NCI-H2107 (cell line): ENCODE measurements at regions not wholly inside any gene's neighbourhood (a gene's known extent, or its start where the extent isn't known, plus 50 kb on each side); places are given as distances from the start of the nearest gene placed in this dataset.

ENCODE experiments used
- DNase-seq: peaks from one replicate; lab custom pipeline; 2025; lab: John Stamatoyannopoulos, UW

DNA sequence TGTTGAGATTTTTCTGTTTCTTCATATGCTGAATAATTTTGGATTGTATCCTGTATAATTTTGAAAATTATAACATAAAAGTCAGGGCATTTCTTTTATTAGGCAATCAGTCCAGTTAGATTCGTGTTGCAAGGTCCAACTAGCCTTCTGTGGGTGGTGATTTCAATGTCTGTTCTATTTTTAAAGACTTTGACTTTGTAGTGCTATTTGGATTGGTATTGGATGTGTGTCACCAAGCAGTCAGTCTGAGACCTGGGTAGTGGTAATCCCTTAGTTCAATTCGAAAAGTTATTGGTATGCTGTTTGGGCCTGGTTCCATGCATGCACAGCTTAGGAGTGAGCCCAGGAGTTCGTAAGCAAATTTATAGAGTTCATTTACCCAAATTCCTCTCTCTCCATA, 82.2 kb downstream of the EPDR1 start:
- no peak for DNase-seq

DNA sequence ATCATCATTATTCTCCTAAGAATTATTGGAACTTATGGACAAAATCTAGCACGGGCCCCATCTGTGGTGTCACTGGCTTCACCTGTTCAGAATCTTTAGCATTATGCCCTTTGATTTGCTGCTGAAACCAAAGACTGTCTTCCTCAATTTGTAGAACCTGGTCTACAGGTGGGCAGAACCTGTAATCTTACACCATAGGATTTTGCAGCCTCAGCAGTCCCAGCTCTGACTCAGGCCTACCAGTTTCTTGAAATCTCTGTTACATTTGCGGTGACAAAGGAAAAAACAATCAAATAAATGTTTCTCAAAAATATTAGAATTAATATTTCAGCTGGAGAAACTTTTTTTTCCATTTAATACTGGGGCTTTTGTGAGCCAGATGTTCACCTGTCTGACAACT, 86.1 kb downstream of the EPDR1 start:
- DNase-seq, result no peak

DNA sequence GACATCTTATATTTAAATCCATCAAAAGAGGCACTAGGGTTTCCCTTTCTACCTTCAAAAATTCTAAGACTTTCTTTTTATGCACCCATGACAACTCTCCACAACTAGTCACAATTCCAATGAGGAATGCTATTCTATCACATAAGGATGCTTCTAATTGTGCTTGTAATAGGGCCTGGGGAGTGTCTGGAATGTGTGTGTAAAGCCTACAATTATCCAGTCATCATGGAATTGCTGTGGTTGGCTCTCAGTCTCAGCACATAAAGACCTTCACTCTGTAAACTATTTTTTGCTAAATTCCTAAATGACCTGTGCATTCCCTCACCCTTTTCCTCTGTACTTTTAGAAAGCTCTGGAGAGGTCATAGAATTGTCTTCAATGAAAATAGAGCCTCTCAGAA, 86.7 kb downstream of the EPDR1 start:
- DNase-seq, result no peak

DNA sequence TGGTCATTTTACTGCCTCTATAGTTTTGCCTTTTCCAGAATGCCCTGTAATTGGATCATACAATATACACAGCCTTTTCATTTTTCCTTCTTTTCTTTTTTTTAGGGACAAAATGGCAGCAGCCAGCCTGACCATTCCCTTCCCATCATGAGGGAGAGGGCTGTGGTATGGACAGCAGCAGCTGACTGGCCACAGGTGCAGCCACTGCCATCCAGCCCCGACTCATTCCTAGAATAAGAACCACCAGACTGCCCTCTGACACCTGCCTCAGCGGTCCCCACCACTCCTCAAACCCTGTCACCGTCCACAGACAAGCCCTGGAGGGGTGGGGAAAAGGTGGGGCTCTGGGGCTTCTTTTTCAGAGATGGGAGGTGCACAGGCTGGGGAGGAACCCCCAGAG, 92.8 kb downstream of the EPDR1 start:
- no peak for DNase-seq

DNA sequence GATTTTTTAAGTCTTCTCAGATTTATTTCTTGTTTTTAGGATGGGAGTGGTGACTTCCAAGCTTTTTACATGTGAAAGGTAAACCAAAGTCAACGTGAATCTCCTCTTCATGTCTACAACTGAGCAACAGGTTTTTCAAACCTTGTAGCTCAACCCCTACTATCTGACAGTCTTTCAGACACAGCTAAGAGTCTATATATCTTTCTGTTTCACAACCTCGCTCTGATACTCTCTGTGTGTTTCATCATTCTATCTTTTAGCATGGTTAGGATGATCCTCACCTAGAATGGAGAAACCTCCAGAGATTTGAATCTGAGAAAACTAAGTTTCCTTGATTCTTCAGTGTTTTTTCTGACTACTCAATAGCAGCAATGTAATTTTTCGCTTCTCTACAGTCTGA, 96.1 kb downstream of the EPDR1 start:
- DNase-seq, result no peak

DNA sequence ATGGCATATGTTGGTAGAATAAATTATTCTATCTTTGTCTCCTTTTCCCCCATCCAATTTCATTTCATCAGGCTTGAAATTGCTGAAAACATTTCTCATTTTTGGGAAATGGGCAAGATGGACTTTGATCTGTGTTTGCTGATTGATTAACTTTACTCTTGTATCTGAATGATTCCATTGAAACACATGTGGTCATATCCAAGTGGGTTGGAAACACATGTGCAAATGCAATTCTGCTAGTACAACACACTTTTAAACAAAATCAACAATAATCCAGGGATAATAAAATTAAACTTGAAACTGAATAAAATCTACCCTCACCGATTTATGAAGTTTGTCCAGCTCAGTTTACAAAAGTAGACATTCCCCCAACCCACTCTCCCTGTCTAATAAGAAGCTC, 96.9 kb downstream of the EPDR1 start:
- no peak for DNase-seq

DNA sequence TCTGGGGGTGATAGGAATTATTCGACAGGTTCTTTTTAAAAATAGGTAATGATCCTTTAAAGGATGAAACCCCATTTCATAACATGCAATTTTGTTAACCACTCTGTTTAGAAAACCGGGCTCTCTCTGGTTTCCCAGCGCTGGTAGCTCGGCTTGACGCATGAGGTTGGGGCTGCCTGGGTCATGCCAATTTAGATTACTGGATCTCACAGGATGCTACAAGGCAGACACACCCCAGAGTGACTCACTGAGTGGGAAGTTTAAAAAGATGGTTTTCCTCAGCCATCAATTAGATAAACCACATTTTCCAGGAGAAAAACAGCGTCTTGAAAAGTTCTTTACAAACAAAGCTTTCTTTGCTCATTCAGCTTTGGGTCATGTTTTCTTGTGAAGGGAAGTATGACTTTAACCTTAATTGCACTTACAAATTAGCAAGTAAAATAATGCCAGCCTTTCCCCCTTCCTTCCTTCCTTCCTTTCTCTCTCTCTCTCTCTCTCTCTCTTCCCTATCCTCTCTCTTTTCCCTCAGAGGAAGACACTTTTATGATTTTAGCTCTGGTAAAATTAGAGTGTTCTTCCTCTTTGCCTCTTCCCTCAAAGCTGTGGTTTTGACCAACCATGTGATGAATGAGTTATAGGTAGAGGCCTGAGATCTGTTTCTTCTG, 99.8 kb downstream of the EPDR1 start:
- DNase-seq, result no peak

DNA sequence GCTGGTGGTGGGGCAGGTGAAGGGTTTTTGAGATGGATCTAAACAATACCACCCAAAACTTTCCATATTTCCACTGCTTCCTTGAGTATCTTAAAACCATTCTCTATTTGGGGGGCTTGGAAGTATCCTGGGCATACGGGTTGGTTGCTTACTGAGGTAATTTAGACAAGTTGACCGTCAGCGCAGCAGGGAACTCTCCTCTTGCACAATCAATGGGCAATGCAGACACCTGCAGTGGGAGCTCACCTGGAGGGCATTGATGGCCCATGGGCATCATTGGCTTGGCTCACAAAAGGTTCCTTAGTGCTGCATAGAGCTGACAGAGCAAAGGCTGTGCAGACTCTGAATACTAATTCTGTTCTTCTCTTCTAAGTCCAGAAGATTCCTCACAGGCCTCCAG, 101.5 kb downstream of the EPDR1 start:
- DNase-seq, result no peak

DNA sequence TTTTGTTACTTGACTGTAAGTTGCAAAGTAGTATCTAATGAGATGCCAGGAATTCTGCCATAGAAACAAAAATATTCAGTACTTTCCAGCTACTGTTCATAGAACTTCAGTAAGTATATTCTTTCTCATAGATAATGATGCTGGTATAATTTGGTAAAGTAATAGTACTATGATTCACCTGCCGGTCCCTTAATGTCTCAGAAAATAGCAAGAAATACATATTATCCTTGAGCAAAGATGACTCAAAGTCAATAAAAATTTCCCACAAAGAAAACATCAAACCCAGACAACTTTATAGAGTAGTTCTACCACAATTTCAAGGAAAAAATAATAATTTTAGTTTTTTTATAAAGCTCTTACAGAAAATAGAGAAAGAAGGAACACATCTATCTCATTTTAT, 105.4 kb downstream of the EPDR1 start:
- no peak for DNase-seq

DNA sequence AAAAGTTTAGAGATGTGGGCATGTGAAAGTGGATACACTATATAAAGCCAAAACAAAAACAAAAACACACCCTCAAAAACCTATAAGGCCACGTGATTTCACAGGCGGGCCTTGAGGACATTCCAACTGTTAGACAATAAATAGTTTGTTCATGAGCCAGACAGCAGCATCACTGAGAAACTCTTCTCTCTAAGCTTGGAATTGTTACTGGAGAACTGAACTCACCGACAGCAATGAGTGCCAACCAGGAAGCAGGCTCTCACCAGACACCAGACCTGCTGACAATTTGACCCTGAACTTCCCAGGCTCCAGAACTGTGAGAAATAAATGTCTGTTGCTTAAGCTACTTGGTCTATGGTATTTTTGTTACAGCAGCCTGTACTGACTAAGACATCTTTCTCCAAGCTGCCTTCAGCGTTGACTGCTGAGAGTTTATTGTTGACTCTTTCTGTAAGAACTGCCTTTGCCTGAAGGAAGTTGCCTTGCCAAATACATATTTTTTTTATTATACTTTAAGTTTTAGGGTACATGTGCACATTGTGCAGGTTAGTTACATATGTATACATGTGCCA, 107.5 kb downstream of the EPDR1 start:
- no peak for DNase-seq

DNA sequence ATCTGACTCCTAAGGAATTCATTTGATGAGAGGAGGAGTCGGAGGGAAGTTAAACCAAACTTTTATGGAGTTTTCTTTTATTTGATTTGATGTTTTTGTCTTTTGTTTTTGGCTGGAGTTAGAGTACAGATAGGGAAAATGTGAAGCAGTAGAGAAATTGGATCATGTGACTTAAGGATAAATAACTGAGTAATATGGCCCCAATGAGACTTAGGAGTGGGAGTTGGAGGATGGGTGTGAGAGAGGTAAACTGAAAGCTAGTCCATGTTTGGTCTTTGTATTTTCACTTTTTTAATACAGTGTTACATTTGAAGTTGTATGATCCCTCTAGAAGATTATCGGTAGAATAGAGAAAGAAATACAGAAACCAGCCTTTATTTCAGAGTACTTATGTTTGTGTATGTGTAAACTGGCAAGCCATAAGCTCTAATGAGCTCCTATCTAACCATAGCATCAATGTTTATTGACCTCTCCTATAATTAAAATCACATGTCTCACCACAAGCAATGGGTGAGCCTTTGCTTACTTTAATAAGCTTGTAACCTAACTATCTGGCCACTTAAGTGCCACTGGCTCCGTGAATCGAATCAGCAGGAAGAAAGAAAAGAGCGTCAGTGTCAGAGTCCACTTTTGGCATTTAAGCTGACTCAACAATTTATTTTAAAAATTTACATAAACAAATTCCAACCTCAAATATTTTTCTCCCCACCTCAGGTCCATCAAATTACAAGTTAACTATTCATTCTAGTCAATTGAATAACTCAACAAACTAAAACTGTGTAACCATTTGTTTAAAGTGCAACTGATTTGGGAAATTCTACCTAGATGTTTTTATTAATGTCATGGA, 113.8 kb downstream of the EPDR1 start:
- no peak for DNase-seq

DNA sequence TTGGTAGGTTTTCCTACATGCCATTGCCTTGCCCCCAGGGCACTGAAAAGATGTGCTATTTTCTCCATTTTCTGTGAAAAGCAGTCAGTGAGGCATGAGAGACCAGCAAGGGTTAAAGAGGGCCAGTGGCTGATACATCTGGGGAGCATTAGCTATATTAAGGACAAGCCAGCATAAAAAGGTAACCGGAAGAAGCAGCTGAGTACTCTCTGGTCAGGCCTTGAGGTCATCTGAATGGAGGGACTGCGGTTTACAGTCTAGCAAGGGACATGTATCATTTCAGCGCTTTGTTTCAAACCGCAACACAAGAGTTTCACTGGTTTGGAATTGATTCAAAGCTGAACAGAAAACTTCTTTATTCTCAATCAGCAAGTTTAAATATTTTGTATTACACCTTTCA, 120.4 kb downstream of the EPDR1 start:
- no peak for DNase-seq

DNA sequence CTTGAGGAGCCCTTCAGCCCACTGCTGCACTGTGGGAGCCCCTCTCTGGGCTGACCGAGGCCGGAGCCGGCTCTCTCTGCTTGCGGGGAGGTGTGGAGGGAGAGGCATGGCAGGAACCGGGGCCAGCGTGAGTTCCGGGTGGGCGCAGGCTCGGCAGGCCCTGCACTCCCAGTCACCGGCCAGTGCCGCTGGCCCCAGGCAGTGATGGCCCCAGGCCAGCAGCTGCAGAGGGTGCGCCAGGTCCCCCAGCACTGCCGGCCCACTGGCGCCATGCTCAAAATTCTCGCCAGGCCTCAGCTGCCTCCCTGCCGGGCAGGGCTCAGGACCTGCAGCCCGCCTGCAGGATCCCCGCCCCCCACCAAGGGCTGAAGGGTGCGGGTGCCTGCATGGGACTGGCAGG, 128.4 kb upstream of the STARD3NL start:
- no peak for DNase-seq

DNA sequence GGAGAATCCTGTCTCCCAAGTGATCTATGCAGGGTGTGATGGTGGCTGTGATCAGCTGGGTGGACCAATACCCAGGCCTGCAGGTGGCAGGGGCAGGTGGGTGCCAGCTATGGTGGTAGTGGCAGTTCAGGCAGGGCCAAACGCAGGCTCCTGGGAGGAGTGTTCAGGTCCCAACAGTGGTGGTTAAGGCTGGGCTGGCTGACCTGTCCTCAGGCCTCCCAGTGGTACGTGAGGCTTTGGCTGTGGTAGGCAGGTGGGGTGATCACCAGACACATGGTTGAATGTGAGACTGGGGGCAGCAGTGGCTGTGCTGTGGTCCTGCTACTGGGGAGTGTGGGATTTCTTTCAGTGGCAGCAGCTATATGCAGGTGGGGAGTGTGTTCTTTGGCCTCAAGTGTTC, 126.7 kb upstream of the STARD3NL start:
- DNase-seq, result no peak

DNA sequence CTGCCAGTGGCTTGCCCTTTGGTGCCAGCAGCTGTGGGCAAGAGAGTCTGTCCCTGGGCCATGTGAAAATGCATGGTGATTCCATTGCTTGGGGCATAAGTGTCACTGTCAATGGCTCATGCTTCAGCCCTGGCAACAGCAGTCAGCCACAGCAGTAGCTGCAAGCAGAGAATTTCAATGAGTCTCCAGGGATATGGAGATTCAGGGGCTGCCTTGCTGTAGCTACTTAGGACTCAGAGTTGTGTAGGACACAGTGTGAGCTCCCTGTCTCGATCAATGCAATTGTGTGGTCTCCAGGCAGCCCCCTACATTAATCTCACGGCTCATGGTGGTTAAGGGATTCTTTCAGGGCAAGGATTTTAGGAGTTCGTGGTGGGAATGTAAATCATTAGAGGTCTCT, 126.3 kb upstream of the STARD3NL start:
- DNase-seq, result no peak

DNA sequence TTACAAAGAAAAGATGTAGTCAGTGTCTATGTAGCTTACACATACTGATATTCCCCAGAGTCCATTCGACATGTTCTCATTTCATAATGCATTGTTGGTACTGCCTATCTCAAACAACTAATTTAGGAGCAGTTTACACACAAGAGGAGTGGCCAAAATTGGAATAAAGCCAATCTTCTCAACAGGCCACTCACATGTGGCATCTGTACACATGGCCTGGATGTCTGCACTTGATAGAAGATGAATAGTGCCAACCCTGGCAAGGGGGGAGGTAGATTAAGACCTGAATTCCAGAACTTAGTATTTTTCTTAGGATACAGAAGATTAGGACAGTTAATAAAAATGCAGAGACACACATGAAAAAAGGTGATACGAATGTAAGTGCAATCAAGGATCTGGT, 125.3 kb upstream of the STARD3NL start:
- DNase-seq, result no peak

DNA sequence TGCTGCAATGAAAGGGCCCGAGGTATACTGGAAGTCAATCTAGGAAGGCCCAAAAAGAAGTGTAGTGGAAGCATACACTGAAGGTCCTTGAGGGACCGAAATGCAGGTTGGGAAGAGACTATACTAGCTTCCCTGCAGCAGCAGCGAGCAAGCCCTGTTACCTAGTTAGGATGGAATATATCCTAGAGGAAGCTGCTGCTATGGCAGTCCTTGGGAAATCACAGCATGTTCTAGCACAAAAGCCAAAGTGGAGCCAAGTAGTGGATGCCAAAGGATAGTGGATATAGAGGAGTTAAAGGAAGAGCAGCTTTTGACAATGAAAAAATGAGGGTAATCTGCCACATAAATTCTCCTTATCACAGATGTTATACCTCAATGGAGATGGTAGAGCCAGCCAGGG, 123.8 kb upstream of the STARD3NL start:
- DNase-seq, result no peak

DNA sequence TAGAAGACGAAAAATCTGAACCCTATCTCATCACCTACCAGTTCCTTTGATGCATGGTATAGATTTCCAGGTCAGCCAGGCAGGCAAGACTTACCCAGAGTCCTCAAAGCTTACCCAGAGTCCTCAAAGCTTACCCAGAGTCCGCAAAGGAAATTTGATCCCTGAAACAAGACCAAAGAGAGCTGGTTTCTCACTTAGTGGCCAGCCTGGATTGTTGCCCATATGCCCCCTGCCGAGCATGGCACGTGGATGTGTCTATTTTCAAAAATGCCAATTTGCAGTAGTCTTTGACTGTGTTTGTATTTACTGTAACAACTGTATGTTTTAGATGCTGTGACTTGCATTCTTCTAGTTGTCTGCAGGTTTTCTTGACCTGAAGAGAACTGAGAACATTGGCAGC, 120.2 kb upstream of the STARD3NL start:
- DNase-seq, result no peak

DNA sequence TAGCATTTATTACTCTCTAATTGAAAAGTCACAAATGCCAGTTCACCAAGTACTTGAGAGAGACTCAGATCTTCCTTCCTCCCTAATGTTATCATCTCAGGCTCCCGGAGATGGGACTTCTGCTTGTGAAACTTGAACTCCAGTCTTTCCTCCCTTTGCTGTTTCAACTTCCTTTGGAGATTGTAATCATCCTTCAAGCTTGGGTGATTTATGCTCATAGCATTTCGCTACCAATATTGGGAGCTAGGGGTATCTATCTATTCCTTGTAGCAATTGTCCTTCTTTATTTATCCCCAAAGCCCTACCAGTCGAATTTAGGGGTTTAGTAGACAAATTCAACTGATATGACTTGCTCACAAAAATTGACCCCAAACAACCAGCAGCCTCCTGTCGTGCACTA, 117.9 kb upstream of the STARD3NL start:
- no peak for DNase-seq

DNA sequence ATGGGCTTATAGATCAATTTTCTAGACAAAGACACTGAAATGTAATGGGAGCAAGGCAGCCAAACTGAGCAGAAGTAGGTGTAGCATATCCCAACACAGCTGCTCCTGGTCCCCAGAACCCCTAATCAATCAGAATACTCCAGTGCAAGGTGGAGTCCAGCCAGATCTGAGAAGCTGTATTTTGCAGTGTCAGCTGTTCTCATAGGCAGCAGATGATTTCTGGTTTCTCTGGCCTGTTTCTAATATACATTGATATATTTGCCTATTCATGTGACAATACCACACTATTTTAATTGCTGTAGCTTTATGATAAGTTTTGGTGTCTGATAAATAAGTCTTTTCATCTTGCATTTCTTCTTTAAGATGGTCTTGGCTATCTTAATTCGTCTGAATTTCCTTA, 117.4 kb upstream of the STARD3NL start:
- DNase-seq, result no peak

DNA sequence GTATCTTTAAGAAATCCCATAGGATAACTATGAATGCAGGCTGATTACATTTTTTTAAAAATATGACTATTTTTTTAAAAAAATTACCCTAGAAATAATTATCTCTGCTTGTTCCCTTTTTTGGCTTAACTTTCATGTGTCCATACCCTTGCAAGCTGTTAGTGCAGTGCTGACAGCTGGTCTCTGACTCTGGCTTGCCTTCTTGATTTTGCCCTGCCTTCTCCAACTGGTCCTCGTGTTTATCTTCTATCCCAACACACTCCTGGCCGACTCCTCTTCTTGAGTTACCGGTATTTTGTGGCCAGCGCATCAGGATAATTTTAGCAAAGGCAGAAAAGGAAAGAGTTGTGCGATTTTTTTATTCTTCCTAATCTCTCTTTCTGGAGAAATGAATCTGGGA, 111.7 kb upstream of the STARD3NL start:
- no peak for DNase-seq

DNA sequence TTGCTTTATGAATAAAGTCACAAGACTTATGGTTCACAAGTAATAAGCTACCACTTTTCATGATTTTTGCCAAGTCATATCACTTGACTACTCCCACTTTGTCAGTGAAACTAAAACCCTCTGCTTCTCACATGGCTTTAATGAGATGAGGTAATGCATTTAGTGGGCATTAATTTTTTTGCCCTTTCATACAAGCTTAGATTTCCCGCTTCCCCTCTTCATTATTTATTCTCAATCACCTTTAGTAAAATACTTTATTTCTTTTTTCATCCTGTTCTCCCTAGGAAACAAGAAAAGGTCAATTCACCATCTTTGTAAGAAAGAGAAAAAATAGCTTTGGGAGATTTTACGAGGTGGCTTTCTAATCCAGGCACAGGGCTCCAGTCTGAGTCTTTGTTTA, 109.6 kb upstream of the STARD3NL start:
- no peak for DNase-seq

DNA sequence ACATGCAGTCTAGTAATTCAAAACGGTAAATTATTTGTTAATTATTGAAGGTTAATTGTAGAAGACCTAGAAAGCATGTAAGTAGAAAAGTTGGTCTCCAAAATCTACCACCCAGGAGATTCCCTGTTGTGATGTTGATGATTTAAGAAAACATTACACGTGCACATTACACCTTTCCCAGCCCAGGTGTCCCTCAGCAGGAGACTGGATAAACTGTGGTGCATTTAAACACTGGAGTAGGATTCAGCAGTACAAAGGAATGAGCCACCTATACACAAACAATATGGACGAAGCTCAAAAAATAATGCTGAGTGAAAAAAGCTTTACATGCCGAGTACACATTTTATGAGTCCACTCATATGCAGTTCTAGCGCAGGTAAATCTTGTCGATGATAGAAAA, 109.0 kb upstream of the STARD3NL start:
- DNase-seq, result no peak

DNA sequence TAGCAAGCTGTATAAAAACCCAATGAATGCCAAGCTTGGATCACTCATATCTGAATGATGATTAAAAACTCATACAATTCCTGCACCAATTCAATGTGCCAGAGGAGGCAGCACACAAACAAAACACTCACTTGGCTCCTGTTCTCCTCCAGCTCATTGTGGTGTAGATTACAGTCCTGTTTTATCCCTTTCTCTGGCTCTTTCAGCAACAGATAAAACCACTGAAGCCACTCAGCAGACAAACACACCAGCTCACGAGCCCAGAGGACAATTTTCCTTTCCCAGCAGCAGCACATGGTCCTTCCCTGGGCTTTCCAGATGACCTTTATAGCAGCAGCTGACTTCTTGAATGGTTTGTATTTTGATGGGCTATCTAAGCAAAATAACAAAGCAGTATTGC, 107.3 kb upstream of the STARD3NL start:
- no peak for DNase-seq
